ENCODE measurements at regions not wholly inside any gene's neighbourhood (a gene's known extent, or its start where the extent isn't known, plus 50 kb on each side); places are given as distances from the start of the nearest gene placed in this dataset.
A peak's percentile ranks its signal among the peaks of the same experiment; 100 is the strongest.

DNA sequence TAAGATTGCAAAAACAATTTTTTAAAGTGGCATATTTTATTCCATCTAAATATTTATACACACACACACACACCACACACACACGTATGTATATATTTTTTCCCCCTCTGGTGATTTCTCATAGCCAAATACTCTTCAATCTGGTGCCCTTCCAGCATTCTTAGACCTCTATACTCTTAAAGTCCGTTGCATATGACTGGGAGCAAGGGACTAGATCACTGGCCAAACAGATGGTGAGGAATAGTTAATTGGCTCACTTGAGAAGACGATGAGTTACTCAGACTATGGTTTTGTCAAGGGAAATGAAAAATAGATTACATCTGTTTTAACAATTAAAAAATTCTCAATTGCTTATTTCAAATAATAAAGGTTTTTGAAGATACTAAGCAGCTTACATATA, 512.5 kb upstream of the LRRTM4 start:
- DNase-seq = no peak

DNA sequence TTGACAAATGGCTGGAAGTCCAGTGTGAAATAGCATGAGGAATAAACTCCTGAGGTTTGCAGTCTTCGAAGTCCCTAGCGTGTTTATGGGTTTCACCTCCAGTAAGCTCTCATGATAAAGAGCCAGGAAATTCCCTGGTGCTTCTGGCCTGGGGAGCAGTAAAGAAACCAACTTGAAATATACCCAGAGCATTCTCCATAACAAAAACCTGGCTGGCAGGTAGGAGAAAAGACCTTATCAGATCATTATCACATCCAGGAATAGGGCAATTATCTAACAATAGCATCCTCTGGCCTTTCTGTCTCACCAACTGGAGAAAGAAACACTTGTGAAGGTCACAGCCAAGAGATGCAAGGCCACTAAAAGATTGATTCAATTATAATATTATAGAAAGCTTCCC, 513.6 kb upstream of the LRRTM4 start:
- peak in 1 of 3 experiments; percentile 32 for DNase-seq

- DNase-seq = no peak
These were observed 529.3 kb upstream of the LRRTM4 start for GRCh38 chr2:78051480-78051879.

- DNase-seq = no peak
These were observed 534.8 kb upstream of the LRRTM4 start for GRCh38 chr2:78056976-78057375.

- DNase-seq = no peak
These were observed 539.1 kb upstream of the LRRTM4 start for GRCh38 chr2:78061301-78061700.

DNA sequence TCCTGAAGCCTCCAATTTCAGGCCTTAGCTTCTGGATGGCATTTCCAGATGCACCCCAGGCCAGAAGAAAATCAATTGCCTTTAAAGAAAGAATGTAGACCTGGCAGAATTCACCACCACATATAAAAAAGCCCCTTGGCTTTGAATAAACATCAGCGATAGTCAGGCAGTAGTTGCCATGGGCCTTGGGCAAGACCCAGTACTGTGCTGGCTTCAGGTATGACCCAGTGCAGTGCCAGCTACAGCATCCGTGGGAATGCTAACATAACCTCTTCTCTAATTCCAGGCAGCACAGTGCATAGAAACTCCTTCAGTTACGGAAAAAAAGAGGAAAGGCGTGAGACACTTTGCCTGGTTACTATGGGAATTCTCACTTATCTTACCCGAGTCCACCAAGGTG, 539.6 kb upstream of the LRRTM4 start:
- DNase-seq = no peak

GRCh38 chr2:78063246-78064020, 541.3 kb upstream of the LRRTM4 start:
- DNase-seq = no peak

DNA sequence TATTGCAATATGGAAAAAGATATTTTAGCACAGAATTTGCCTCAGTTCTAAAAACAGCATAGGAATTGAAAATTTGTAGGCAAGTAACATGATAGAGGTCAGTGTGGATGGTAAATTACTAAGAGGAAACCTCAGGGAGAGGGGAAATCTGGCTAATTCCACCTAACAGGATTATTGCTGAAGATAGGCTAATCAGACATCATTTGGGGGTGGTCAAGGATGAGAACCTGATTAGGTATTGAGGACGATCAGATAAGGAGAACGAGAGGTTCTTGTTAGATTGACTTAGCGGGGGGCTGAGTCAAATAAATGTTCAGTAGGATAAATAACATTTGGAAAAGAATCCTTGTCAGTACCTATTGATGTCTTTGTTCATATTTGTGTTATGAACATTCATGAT, 543.2 kb upstream of the LRRTM4 start:
- no peak for DNase-seq

DNA sequence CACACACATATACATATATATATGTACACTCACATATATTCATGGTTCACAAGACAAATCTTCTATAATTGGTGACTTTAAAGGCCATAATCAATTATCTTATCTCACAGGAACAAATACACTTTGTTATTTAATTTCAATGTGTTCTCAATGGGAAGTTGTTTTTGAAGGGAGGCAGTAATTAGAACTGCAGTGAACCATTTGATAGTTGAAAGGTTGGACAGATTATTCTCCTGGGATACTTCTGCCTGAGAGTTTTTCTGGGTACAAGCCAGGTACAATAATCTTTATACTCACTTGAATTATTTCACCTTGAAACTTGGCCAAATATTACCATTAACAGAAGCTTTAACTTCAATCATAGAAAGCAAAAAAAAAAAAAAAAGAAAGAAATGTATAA, 546.6 kb upstream of the LRRTM4 start:
- DNase-seq = peak in 1 of 3 experiments; percentile 77

DNA sequence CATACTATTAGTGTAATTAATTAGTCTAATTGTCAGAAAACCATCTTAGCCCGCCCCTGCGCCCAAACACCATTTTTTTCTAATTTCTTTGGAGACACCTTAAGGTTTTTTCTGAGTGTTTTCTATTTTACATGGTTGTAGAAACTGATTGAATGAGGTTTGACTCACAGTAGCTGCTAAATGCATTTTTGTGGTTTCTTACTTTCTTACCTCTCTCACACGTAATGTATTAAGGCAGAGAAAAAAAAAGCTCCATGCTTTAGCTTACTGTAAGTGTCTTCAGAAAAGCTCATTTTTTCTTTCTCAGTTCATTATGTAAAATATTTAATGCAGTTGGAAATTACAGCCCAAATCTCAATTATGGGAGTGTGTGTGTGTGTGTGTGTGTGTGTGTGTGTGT, 548.5 kb upstream of the LRRTM4 start:
- DNase-seq = no peak

- peak; percentile 15 to 79 (median 65) for DNase-seq
These were observed 555.5 kb upstream of the LRRTM4 start for GRCh38 chr2:78077633-78078032.

DNA sequence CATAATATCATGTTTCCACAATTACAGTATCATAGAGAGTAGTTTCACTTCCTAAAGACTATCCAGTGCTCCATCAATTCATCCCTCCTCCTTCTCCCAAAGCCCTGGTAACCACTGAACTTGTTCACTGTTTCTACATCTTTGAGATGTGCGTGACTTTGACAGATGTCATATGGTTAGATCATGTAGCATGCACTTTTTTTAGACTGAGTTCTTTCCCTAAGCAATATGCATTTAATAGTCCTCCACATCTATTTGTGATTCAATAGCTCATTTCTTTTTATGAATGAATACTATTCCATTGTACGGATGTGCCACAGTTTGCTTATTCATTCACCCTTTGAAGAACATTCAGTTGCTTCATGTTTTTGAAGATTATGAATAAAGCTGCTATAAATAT, 560.4 kb upstream of the LRRTM4 start:
- DNase-seq = no peak

DNA sequence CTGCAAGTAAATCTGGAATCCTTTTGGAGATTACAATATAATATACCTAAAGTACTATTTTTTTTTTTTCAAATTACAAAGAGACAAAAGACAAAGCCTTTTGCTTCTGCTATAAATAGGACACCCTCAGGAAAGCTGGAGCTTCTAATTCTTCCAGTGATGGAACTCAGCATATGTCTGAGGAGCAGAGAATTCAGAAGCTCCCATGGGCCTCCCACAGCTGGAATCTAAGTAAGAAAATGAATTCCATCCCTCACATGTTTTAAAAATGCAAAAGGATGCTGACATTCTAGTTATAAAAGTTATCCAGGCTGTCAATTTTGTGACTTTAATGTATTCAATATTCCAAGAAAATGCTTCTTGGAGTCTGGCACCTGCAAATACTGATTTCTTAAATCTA, 571.3 kb upstream of the LRRTM4 start:
- DNase-seq = no peak

- no peak for DNase-seq
These were observed 587.1 kb upstream of the LRRTM4 start for GRCh38 chr2:78109272-78109671.

DNA sequence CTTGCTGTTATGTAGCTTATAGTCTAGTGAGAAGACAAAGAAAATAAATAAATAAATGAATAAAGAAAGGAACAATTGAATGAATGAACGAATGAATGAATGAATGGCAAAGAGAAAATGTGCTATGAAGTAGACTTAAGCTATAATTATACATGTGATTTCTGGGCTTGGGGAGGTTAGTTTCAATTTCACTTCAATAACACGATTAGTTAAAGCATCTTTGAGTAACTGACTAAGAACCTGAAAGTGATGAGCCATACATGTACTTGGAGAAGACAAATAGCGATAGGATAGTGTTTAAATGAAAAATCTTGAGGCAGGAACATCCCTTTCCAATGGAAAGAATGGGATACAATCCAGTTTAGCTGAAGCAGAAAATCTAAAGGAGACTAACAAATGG, 593.1 kb upstream of the LRRTM4 start:
- DNase-seq = no peak

DNA sequence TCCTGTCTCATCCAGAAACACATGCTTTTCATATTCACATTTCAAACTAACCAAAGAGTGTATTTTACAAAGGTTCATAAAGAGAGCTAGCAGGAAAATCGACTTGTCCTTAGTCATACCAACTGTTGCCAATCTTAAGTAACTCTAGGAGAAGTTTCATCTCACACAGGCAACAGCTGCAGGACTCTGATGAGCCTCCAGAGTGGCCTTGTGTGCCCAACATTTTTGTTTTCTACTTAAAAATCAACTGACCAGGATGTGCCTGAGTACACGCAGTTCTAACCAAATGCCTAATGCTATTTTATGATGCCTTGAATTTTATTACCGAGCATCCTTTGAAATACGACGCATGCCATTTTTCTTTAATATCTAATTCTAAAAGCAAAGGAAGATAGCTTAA, 595.9 kb upstream of the LRRTM4 start:
- DNase-seq = no peak

DNA sequence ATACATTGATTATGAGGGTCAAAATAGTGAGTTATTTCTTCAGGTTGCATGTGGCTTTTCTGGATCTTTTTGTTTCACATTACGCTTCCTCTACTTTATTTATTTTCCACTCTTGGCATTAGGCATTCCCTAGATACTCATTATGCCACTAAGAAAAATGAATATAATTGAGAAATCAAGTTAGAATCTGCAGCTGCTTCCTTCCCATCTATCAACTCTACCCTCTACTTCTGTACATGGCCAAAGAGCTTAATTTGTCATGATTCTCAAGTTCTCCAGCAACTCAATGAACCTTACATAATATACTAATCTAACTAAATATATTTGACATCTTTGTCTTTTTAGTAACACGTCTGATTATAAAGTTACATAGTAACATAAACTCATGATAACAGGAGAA, 598.1 kb upstream of the LRRTM4 start:
- DNase-seq = no peak

DNA sequence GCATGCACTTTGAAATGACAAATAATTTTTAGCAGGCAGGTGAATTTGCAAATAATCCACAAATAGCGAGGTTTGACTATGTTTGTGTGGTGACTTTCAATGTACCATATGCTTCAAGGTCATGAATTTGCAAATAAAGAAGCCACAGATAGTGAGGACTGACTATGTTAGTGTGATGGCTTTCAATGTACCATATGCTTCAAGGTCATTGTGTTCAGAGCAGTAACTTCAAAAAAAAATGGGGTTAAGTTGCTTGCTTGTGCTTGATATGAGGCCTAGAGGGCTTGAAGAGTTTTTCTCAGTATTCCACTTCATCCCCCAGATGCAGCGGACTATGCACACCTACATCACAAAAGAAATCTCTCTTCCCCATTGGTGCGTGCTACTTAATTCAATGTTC, 602.9 kb upstream of the LRRTM4 start:
- DNase-seq = no peak

DNA sequence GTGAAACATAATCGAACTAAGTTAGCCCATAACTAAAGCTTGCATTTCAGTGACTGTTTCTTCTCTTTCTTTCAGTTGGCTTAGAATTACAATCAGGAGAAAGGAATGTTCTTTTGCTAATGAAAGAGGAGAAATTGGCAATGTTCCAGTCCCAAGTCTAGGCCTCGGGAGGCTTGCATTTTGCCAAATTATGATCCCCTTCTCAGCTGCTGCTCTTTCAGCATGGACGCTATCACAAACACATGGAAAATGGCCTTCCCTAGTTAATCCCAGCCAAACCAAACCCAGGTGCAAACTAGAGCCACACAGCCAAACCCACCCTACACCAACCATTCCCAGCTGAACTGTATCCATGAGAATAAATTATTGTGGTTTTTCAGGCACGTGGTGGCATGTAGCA, 605.2 kb upstream of the LRRTM4 start:
- no peak for DNase-seq

DNA sequence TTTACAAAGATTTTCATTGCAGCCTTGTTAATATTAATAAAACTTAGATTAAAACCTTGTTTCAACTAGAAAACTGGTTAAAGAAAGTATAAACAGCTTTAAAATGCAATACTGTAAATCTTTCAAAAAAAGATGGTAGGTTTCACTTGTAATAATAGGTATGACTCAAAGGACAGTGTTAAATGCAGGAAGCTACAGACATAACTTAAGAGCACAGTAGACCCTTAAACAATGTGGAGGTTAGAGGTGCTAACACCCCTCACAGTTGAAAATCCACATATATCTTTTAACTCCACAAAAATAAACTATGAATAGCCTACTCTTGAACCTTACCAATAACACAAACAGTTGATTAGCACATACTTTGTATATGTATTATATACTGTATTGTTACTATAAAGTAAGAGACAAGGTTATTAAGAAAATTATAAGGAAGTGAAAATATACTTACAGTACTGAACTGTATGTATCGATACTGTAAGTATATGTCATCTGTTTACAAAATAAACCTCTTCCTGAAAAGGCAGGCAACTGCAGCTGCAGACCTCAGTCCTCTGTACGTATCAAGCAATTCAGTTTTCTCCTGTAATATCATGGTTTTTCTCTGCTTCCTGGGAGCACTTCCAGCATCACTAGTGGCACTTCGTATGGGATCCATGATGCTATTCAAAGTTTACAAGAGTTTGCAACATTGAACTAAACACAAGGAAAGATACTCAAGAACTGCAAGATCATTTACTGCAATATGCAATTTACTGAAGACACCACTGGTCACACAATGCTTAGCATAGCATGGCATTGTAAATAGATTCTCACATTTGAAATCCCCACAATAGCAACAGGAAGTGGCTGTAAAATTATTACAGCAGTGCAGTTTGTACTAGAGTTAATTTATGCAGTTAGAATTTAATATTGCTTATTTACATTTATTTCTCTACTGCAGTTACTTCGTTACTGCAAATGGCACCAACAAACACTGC, 610.5 kb upstream of the LRRTM4 start:
- DNase-seq = peak in 1 of 3 experiments; percentile 23

- DNase-seq = no peak
These were observed 623.3 kb upstream of the LRRTM4 start for GRCh38 chr2:78145395-78145996.

DNA sequence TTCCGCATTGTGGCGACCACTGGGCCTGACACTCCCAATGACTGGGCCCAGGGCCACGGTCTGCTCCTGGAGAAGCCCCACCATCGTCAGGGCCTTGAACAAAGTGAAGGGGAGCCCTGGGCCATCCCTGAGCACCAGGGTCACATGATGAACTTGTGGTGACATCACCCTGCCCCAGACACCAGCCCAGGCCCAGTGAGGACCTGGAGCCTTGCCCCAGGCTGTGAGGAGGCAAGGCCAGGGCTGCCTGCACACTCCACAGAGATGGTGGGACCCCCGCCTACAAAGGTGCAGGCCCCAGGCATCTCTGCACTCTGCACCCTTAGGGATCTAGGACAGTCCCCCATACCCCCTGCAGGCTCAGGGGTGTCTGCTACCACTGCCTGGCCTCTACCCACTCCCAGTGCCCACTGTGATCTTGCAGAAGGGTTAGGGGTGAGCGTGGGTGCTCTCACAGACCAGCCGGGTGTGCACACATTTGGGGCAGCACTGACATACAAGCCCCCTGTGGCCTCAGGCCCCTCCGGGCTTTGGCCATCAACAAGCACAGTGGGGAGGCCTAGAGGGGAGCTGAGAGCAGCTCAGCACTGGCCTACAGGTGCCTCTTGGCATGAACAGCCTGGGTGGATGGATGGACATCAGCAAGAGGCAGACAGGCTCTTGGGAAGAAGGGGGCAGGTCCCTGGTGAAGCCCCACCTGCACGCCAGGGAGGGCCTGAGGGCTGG, 624.0 kb upstream of the LRRTM4 start:
- DNase-seq = no peak

GRCh38 chr2:78147466-78147865, 625.3 kb upstream of the LRRTM4 start:
- DNase-seq = no peak

Measured in NCI-H1417 (cell line).